Loucy (cell line): ENCODE measurements at regions not wholly inside any gene's neighbourhood (a gene's known extent, or its start where the extent isn't known, plus 50 kb on each side); places are given as distances from the start of the nearest gene placed in this dataset.

ENCODE experiments used
- H2AFZ ChIP-seq: fragments of 200-600 bp; sonication (generic); 2 replicates; pipeline ENCODE4 v1.6.0; 2016; ENCODE audit warnings: antibody characterized with exemption, mild to moderate bottlenecking, low read length, moderate library complexity
- H3F3A ChIP-seq: fragments of 200-600 bp; 2 replicates; pipeline ENCODE4 v1.6.0; 2016; ENCODE audit warnings: antibody characterized with exemption, low read depth, mild to moderate bottlenecking
- H3K27me3 ChIP-seq: fragments of 200-600 bp; sonication (generic); 2 replicates; pipeline ENCODE4 v1.6.1; 2014; ENCODE audit warnings: low read length, mild to moderate bottlenecking; ENCODE audit not compliant: insufficient read depth, poor library complexity, severe bottlenecking
- H3K36me3 ChIP-seq: fragments of 200-600 bp; sonication (generic); 2 replicates; pipeline ENCODE4 v1.6.1; 2016; ENCODE audit warnings: low read length; ENCODE audit not compliant: insufficient read depth
- H3K4me1 ChIP-seq: fragments of 200-600 bp; sonication (generic); 2 replicates; pipeline ENCODE4 v1.5.1; 2014; ENCODE audit warnings: low read length, mild to moderate bottlenecking; ENCODE audit not compliant: insufficient read depth, poor library complexity, severe bottlenecking
- H3K4me2 ChIP-seq: fragments of 200-600 bp; sonication (generic); 2 replicates; pipeline ENCODE4 v1.6.0; 2014; ENCODE audit warnings: antibody characterized with exemption, low read length, low read depth, mild to moderate bottlenecking; ENCODE audit not compliant: poor library complexity, severe bottlenecking
- H3K4me3 ChIP-seq: fragments of 200-600 bp; sonication (generic); 2 replicates; pipeline ENCODE4 v1.5.1; 2014; ENCODE audit warnings: low read length, mild to moderate bottlenecking, mixed read lengths; ENCODE audit not compliant: poor library complexity, severe bottlenecking
- H3K79me2 ChIP-seq: fragments of 200-600 bp; sonication (generic); 2 replicates; pipeline ENCODE4 v1.6.1; 2014; ENCODE audit warnings: low read length; ENCODE audit not compliant: insufficient read depth
- H3K9ac ChIP-seq: fragments of 200-600 bp; sonication (generic); 2 replicates; pipeline ENCODE4 v1.6.0; 2014; ENCODE audit warnings: mild to moderate bottlenecking, low read depth, low read length, moderate library complexity; ENCODE audit not compliant: poor library complexity, severe bottlenecking
- H3K9me2 ChIP-seq: fragments of 200-600 bp; sonication (generic); replicated peaks from 2 replicates; pipeline ENCODE4 v1.6.1; 2016; ENCODE audit warnings: low read depth, low read length, mixed read lengths
- H3K9me3 ChIP-seq: fragments of 200-600 bp; sonication (generic); 2 replicates; pipeline ENCODE4 v1.6.1; 2014; ENCODE audit warnings: mild to moderate bottlenecking, antibody characterized with exemption, low read length, low read depth; ENCODE audit not compliant: insufficient read depth
- H4K20me1 ChIP-seq: fragments of 200-600 bp; sonication (generic); 2 replicates; pipeline ENCODE4 v1.6.0; 2014; ENCODE audit warnings: antibody characterized with exemption, low read length, mild to moderate bottlenecking; ENCODE audit not compliant: insufficient read depth, poor library complexity, severe bottlenecking
- EZH2phosphoT487 ChIP-seq: fragments of 200-600 bp; IDR thresholded peaks from 2 replicates; pipeline ENCODE4 v1.6.1; 2018; ENCODE audit warnings: antibody characterized with exemption, mild to moderate bottlenecking, moderate library complexity, borderline replicate concordance
- TF ChIP-seq, protein P1 (sequence below): fragments of 200-600 bp; sonication (generic); conservative IDR thresholded peaks from 2 replicates; pipeline ENCODE4 v1.5.1; 2014; ENCODE audit warnings: mild to moderate bottlenecking, antibody characterized with exemption, low read length

DNA sequence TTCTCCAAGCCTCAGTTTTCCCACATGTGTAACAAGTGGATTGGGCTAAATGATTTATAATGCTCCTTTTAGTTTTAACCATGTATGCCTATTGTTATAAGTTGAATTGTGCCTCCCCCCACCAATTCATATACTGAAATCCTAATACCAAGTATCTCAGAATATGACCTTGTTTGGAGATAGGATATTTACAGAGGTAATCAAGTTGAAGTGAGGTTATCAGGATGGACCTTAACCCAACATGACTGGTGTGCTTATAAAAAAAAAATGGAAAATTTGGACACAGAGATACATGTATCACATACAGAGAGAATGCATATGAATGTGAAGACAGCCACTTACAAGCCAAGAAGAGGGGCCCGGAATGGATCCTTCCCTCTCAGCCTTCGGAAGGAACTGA, 117.9 kb upstream of the HABP2 start:
- H3K4me3 ChIP-seq, result no peak overlapping the region
- H3K79me2 ChIP-seq, result no peaks in the 10 kb centered on the region
- no peaks in the 10 kb centered on the region for H4K20me1 ChIP-seq
- no peaks in the 10 kb centered on the region for H3K4me1 ChIP-seq
- no peaks in the 10 kb centered on the region for H3K36me3 ChIP-seq
- no peaks in the 10 kb centered on the region for H3K9me2 ChIP-seq
- H2AFZ ChIP-seq, result no peak overlapping the region
- H3K4me2 ChIP-seq, result no peak overlapping the region
- H3F3A ChIP-seq, result no peaks in the 10 kb centered on the region
- TF ChIP-seq EZH2phosphoT487, result no peak
- TF ChIP-seq, protein P1, sequence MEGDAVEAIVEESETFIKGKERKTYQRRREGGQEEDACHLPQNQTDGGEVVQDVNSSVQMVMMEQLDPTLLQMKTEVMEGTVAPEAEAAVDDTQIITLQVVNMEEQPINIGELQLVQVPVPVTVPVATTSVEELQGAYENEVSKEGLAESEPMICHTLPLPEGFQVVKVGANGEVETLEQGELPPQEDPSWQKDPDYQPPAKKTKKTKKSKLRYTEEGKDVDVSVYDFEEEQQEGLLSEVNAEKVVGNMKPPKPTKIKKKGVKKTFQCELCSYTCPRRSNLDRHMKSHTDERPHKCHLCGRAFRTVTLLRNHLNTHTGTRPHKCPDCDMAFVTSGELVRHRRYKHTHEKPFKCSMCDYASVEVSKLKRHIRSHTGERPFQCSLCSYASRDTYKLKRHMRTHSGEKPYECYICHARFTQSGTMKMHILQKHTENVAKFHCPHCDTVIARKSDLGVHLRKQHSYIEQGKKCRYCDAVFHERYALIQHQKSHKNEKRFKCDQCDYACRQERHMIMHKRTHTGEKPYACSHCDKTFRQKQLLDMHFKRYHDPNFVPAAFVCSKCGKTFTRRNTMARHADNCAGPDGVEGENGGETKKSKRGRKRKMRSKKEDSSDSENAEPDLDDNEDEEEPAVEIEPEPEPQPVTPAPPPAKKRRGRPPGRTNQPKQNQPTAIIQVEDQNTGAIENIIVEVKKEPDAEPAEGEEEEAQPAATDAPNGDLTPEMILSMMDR, result no peak
- H3K9me3 ChIP-seq, result no peaks in the 10 kb centered on the region
- H3K9ac ChIP-seq, result no peak overlapping the region
- H3K27me3 ChIP-seq, result no peaks in the 10 kb centered on the region

DNA sequence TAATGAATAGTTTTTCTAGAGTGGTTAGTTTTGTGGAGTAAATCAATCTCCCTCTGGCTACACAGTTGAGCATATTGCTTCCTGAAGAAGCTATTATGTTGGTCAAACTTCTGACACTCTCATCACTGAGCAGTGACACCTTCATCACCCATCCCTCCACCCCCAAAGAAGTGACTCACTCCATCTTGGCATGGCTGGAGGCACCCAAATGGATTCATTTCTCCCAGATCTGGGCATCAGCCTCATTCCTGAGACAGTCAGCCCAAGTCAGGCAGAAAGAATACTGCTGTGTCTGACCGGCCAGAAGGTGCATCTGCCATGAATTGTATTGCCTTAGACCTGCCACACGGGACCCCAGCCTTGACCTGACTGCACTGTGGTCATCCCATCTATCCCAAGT, 117.0 kb upstream of the HABP2 start:
- H2AFZ ChIP-seq, result no peak overlapping the region
- H3F3A ChIP-seq, result no peaks in the 10 kb centered on the region
- H3K36me3 ChIP-seq, result no peaks in the 10 kb centered on the region
- H4K20me1 ChIP-seq, result no peaks in the 10 kb centered on the region
- no peak overlapping the region for H3K4me3 ChIP-seq
- H3K9ac ChIP-seq, result no peak overlapping the region
- H3K79me2 ChIP-seq, result no peaks in the 10 kb centered on the region
- no peaks in the 10 kb centered on the region for H3K27me3 ChIP-seq
- H3K4me1 ChIP-seq, result no peaks in the 10 kb centered on the region
- no peak overlapping the region for H3K4me2 ChIP-seq
- TF ChIP-seq, protein P1, result no peak
- no peak for TF ChIP-seq EZH2phosphoT487
- H3K9me2 ChIP-seq, result no peaks in the 10 kb centered on the region
- no peaks in the 10 kb centered on the region for H3K9me3 ChIP-seq

DNA sequence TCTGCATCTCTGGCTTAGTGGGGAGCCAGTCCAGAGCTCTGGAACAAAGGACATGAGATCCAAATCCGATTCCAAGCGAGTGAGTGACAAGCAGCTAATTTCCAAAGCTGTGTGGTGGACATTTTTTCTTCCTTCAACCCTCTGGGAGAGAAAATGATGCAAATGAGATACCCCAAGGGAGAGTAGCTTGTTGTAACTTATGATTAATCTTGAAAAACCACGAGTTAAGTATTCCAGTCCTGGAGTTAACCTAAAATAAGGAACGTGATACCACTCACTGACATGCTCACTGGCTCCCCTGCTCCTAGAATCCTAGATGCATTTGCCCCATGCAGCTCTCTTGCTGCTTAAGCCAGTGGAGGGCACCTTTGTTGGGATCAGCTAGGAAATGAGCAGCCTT, 116.0 kb upstream of the HABP2 start:
- H3K4me2 ChIP-seq, result no peak overlapping the region
- no peak overlapping the region for H3K9ac ChIP-seq
- no peaks in the 10 kb centered on the region for H3F3A ChIP-seq
- no peak overlapping the region for H3K4me3 ChIP-seq
- no peak overlapping the region for H2AFZ ChIP-seq
- H4K20me1 ChIP-seq, result no peaks in the 10 kb centered on the region
- no peaks in the 10 kb centered on the region for H3K27me3 ChIP-seq
- TF ChIP-seq, protein P1, result no peak
- TF ChIP-seq EZH2phosphoT487, result no peak
- no peaks in the 10 kb centered on the region for H3K36me3 ChIP-seq
- H3K9me2 ChIP-seq, result no peaks in the 10 kb centered on the region
- H3K4me1 ChIP-seq, result no peaks in the 10 kb centered on the region
- H3K79me2 ChIP-seq, result no peaks in the 10 kb centered on the region
- no peaks in the 10 kb centered on the region for H3K9me3 ChIP-seq
